Left lung (tissue), 4 donors: ENCODE measurements at regions not wholly inside any gene's neighbourhood (a gene's known extent, or its start where the extent isn't known, plus 50 kb on each side); places are given as distances from the start of the nearest gene placed in this dataset.
"Not testable (repeated sequence)": the region's sequence is repeated elsewhere in the genome, so short reads cannot be mapped to it uniquely, and the experiment has no call there.

Experiments
- ATAC-seq: fragments of 200-7000 bp; cut with Tn5 transposase; one replicate; pipeline ENCODE4 v1.9.1; 2020; ENCODE audit warnings: moderate library complexity
- DNase-seq, 4 donors: peaks; one replicate each; pipeline ENCODE4 v3.0.0-alpha.2; 2013 to 2020
- H3K27ac ChIP-seq, 2 donors: fragments of 200-600 bp; sonication (generic) in 1 of 2; one replicate each; pipeline versions ENCODE4 v1.5.0 to v1.8.0; 2020 to 2021
- H3K27me3 ChIP-seq, 2 donors: fragments of 200-600 bp; sonication (generic) in 1 of 2; one replicate each; pipeline versions ENCODE4 v1.5.0 to v1.8.0; 2020 to 2021
- H3K36me3 ChIP-seq, 2 donors: fragments of 200-600 bp; sonication (generic) in 1 of 2; one replicate each; pipeline versions ENCODE4 v1.5.0 to v1.8.0; 2020 to 2021
- H3K4me1 ChIP-seq, 2 donors: fragments of 200-600 bp; one replicate each; pipeline ENCODE4 v1.8.0; 2021
- H3K4me3 ChIP-seq, 2 donors: fragments of 200-600 bp; sonication (generic) in 1 of 2; one replicate each; pipeline versions ENCODE4 v1.5.0 to v1.8.0; 2020 to 2021; ENCODE audit warnings: mild to moderate bottlenecking in 1 of 2
- H3K9me3 ChIP-seq, 2 donors: fragments of 200-600 bp; sonication (generic) in 1 of 2; one replicate each; pipeline versions ENCODE4 v1.5.0 to v1.8.0; 2020 to 2021
- intact Hi-C, 2 donors: fragments of 100-400 bp; cut with DNase I; formaldehyde crosslinking; loops; one replicate each; pipeline versions ENCODE4 v1.11.2 to v1.14.2; 2022
- TF ChIP-seq, protein P1 (sequence below), 2 donors: fragments of 200-600 bp; sonication (generic) in 1 of 2; IDR thresholded peaks; one replicate each; pipeline versions ENCODE4 v1.5.0 to v1.8.0; 2021; ENCODE audit warnings: antibody characterized with exemption in 2 of 2
- donor health status: DM: no; HTN: yes; CAD: no.
- donor health status: DM: no; HTN: no; CAD: no.

DNA sequence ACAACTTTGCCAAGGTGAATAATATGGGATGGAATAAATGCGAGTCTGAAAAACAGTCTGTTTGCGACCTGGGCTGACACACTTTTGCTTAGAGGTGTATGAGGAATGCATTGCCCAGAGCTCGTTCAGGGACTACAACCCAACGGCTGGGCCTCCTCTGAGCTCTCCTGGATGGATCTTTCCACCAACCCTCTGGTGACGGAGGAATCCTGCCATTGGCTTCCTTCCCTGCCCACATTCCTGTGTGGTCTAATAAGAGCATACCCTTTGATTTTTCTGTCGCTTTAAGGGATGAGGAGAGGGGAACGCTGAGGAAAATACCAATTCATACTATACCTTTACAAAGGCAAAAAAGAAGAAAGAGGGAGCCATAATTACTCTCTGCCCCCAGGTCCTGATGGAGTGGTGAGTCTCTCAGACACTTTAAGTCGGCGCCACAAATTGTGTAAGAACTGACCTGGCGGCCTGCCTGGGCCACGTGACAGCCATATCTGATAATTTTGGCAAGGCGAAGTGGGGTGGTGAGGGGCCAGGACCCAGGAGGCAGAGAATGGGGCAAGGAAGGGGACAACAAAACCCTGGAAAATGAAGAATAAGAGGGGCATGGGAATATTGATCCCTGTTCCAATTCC, 265.2 kb upstream of the MSX2 start:
- ATAC-seq (no peak), DNase-seq (peak in 1 of 4 donors; percentile 10)
- Histone ChIP-seq H3K4me1 (no peaks in the 10 kb centered on the region), H3K9me3 (no peaks in the 10 kb centered on the region), H3K27ac (no peak overlapping the region), H3K27me3 (peaks cover 0 to 27% of the 10 kb centered on the region in 2 donors), H3K36me3 (no peaks in the 10 kb centered on the region), H3K4me3 (no peak overlapping the region)
- intact Hi-C loops: no loop called here
- TF ChIP-seq, protein P1, sequence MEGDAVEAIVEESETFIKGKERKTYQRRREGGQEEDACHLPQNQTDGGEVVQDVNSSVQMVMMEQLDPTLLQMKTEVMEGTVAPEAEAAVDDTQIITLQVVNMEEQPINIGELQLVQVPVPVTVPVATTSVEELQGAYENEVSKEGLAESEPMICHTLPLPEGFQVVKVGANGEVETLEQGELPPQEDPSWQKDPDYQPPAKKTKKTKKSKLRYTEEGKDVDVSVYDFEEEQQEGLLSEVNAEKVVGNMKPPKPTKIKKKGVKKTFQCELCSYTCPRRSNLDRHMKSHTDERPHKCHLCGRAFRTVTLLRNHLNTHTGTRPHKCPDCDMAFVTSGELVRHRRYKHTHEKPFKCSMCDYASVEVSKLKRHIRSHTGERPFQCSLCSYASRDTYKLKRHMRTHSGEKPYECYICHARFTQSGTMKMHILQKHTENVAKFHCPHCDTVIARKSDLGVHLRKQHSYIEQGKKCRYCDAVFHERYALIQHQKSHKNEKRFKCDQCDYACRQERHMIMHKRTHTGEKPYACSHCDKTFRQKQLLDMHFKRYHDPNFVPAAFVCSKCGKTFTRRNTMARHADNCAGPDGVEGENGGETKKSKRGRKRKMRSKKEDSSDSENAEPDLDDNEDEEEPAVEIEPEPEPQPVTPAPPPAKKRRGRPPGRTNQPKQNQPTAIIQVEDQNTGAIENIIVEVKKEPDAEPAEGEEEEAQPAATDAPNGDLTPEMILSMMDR (IDR thresholded peaks at IDR 0.05): no peak

DNA sequence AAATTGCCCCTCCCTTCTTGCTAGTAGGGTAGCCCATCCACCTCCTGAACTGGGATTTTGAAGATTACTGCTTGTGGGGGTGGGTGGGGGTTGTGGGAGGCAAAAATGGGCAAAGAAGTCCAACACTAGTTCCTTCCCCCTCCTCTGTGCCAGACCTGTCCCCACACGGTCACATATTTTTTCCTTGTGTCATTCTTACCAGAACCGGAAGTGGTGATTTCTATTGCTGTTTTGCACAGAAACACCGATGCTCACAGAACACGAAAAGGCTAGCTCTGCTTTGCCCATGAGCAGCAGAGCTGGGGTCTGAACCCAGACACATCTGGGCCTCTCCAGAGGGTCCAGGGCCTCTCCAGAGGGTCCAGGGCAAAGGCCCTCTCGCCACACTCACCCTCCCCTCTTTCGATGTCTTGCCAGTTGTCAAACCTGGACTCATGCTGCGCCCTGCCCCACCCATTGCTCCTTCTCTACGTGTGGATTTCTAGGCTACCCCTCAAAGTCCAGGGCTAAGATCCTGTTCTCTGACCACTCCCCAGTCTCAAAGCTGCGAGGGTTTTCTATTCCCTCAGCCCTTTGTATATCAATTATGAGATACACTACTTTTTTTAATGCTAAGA, 264.4 kb upstream of the MSX2 start:
- no peaks in the 10 kb centered on the region for H3K36me3 ChIP-seq
- intact Hi-C loops: no loop called here
- H3K4me3 ChIP-seq: no peak overlapping the region
- ATAC-seq (no peak), DNase-seq (no peak)
- TF ChIP-seq, protein P1 (IDR thresholded peaks at IDR 0.05): no peak
- peaks cover 0 to 25% of the 10 kb centered on the region in 2 donors for H3K27me3 ChIP-seq
- no peaks in the 10 kb centered on the region for H3K9me3 ChIP-seq
- H3K4me1 ChIP-seq: no peaks in the 10 kb centered on the region
- H3K27ac ChIP-seq: no peak overlapping the region

DNA sequence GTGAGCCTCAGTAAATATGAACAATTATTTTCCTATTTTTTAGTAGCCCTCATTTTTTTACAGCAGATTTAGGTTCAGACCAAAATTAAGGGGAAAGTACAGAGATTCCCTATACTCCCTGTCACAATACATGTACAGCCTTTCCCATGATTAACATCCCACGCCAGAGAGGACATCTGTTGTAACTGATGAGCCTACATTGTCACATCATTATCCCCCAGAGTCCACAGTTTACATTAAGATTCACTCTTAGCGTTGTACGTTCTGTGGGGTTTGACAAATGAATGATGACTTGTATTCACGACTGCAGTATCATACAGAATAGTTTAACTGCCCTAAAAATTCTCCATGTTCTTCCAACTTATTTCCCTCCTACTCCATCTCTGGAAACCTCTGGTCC, 262.3 kb upstream of the MSX2 start:
- ATAC-seq: no peak
- no peak overlapping the region for H3K4me3 ChIP-seq
- H3K4me1 ChIP-seq: no peaks in the 10 kb centered on the region
- H3K27ac ChIP-seq: no peak overlapping the region
- TF ChIP-seq, protein P1 (IDR thresholded peaks at IDR 0.05): no peak
- H3K36me3 ChIP-seq: no peaks in the 10 kb centered on the region
- no peak for DNase-seq
- peaks cover 0 to 12% of the 10 kb centered on the region in 2 donors for H3K27me3 ChIP-seq
- H3K9me3 ChIP-seq: no peaks in the 10 kb centered on the region
- intact Hi-C loops: no loop called here

DNA sequence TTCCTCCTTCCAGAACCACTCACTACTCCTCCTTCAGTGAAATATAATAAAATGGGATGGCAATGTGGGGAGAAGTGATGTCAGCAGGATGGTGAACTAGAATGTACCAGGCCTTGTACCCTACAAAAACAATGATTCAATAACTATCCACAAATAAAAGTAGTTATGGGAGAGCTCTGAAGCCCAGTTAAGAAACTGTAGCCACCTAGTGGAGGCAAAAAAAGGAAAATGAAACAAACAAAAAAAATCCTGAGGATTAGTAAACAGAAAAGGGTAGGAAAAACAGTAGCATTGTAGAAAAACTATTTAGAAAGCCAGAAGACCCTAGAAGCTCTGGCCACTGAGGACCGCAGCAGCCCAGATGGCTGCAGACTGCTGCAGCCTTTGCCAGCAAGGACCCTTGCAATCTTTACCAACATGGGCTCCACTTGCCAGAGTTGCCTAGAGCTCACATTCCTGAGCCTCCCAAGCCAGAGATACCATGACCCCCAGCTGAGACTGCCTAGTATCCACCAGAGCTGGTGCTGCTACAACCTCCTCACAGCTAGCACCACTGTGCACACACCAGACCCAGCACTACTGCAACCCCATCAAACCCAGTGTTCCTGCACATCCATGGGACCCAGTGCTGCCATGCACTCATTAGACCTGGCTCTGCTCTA, 259.7 kb upstream of the MSX2 start:
- TF ChIP-seq, protein P1 (IDR thresholded peaks at IDR 0.05): no peak
- intact Hi-C loops: no loop called here

DNA sequence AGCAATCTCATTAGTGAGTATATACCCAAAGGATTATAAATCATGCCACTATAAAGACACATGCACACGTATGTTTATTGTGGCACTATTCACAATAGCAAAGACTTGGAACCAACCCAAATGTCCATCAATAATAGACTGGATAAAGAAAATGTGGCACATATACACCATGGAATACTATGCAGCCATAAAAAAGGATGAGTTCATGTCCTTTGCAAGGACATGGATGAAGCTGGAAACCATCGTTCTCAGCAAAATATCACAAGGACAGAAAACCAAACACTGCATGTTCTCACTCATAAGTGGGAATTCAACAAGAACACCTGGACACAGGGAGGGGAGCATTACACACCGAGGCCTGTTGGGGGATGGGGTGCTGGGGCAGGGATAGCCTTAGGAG, 252.9 kb upstream of the MSX2 start:
- peaks cover 0 to 36% of the 10 kb centered on the region in 2 donors for H3K9me3 ChIP-seq
- H3K27me3 ChIP-seq, ATAC-seq, H3K36me3 ChIP-seq, DNase-seq, intact Hi-C loops, H3K4me3 ChIP-seq, H3K4me1 ChIP-seq, H3K27ac ChIP-seq: not testable (repeated sequence)

More for the DNA sequence above, 259.7 kb upstream of the MSX2 start:
- no peaks in the 10 kb centered on the region for H3K4me1 ChIP-seq
- DNase-seq (no peak), ATAC-seq (no peak)
- peaks cover 0 to under 1% of the 10 kb centered on the region in 2 donors for H3K27me3 ChIP-seq
- H3K9me3 ChIP-seq: no peaks in the 10 kb centered on the region
- no peaks in the 10 kb centered on the region for H3K36me3 ChIP-seq
- no peak overlapping the region for H3K27ac ChIP-seq
- H3K4me3 ChIP-seq: no peak overlapping the region
